Neuronal stem cell (in vitro differentiated cells): ENCODE measurements at regions not wholly inside any gene's neighbourhood (a gene's known extent, or its start where the extent isn't known, plus 50 kb on each side); places are given as distances from the start of the nearest gene placed in this dataset.

ENCODE experiments used
- DNase-seq: peaks from one replicate; pipeline ENCODE4 v3.0.0-alpha.2; 2013; ENCODE audit warnings: low spot score
- H2AFZ ChIP-seq: one replicate; pipeline ENCODE4 v1.6.1; 2013; ENCODE audit warnings: mild to moderate bottlenecking, low read length, inconsistent platforms
- H2AK5ac ChIP-seq: 2 replicates; pipeline ENCODE4 v1.6.1; 2013; ENCODE audit warnings: low read depth, mild to moderate bottlenecking, inconsistent platforms, low read length, moderate library complexity, mixed read lengths
- H2BK120ac ChIP-seq: 2 replicates; pipeline ENCODE4 v1.6.1; 2013; ENCODE audit warnings: low read depth, mild to moderate bottlenecking, inconsistent platforms, low read length, moderate library complexity, mixed read lengths
- H2BK12ac ChIP-seq: one replicate; pipeline ENCODE4 v1.6.1; 2013; ENCODE audit warnings: low read length, inconsistent platforms
- H2BK15ac ChIP-seq: 2 replicates; pipeline ENCODE4 v1.6.1; 2013; ENCODE audit warnings: mild to moderate bottlenecking, low read length, inconsistent platforms, mixed read lengths
- H2BK5ac ChIP-seq: one replicate; pipeline ENCODE4 v1.6.1; 2013; ENCODE audit warnings: inconsistent platforms, mild to moderate bottlenecking, low read length, moderate library complexity
- H3K14ac ChIP-seq: one replicate; pipeline ENCODE4 v1.6.1; 2013; ENCODE audit warnings: low read length, inconsistent platforms
- H3K18ac ChIP-seq: 2 replicates; pipeline ENCODE4 v1.6.1; 2013; ENCODE audit warnings: low read length, inconsistent platforms
- H3K23ac ChIP-seq: 2 replicates; pipeline ENCODE4 v1.6.1; 2013; ENCODE audit warnings: low read depth, mild to moderate bottlenecking, mixed read lengths, low read length, inconsistent platforms; ENCODE audit not compliant: poor library complexity
- H3K27ac ChIP-seq: replicated peaks from 3 replicates; pipeline ENCODE4 v1.5.1; 2013; ENCODE audit warnings: low read length, inconsistent platforms
- H3K27me3 ChIP-seq, 3 experiments: 2 replicates each; pipeline ENCODE4 v1.6.1; 2013; ENCODE audit warnings: low read length in 3 of 3, mild to moderate bottlenecking in 2 of 3, inconsistent platforms in 1 of 3, low read depth in 1 of 3, mixed read lengths in 1 of 3, moderate library complexity in 1 of 3; ENCODE audit not compliant: control insufficient read depth in 3 of 3, insufficient read depth in 3 of 3
- H3K36me3 ChIP-seq, 2 donors: replicated peaks in 1 of 2; 2 replicates each; pipeline ENCODE4 v1.6.1; 2013; ENCODE audit warnings: low read length in 2 of 2; ENCODE audit not compliant: control insufficient read depth in 2 of 2, insufficient read depth in 2 of 2
- H3K4ac ChIP-seq: 2 replicates; pipeline ENCODE4 v1.6.1; 2013; ENCODE audit warnings: inconsistent platforms, mild to moderate bottlenecking, low read length, moderate library complexity
- H3K4me1 ChIP-seq, 2 donors: 1 replicate in 1 of 2; 2 replicates in 1 of 2; pipeline ENCODE4 v1.6.1; 2013; ENCODE audit warnings: low read length in 2 of 2, low read depth in 1 of 2; ENCODE audit not compliant: control insufficient read depth in 2 of 2, insufficient read depth in 1 of 2
- H3K4me2 ChIP-seq: one replicate; pipeline ENCODE4 v1.6.1; 2013; ENCODE audit warnings: mild to moderate bottlenecking, low read length, inconsistent platforms; ENCODE audit not compliant: insufficient read depth, poor library complexity, severe bottlenecking
- H3K4me3 ChIP-seq, 2 donors: 2 replicates each; pipeline ENCODE4 v1.5.1; 2013; ENCODE audit warnings: low read length in 2 of 2, mild to moderate bottlenecking in 2 of 2, inconsistent platforms in 1 of 2, moderate library complexity in 1 of 2
- H3K79me1 ChIP-seq: one replicate; pipeline ENCODE4 v1.6.1; 2013; ENCODE audit warnings: low read depth, mild to moderate bottlenecking, inconsistent platforms, low read length, moderate library complexity
- H3K9ac ChIP-seq: one replicate; pipeline ENCODE4 v1.6.1; 2013; ENCODE audit warnings: mild to moderate bottlenecking, low read depth, low read length, inconsistent platforms; ENCODE audit not compliant: poor library complexity
- H3K9me3 ChIP-seq, 2 donors: replicated peaks in 1 of 2; 2 replicates each; pipeline versions ENCODE3 to v1.6.1; 2013; ENCODE audit warnings: low read length in 2 of 2, mild to moderate bottlenecking in 2 of 2, inconsistent platforms in 1 of 2, low read depth in 1 of 2, mixed read lengths in 1 of 2, moderate library complexity in 1 of 2; ENCODE audit not compliant: control insufficient read depth in 2 of 2, insufficient read depth in 1 of 2
- H4K8ac ChIP-seq: one replicate; pipeline ENCODE4 v1.6.1; 2013; ENCODE audit warnings: low read depth, mild to moderate bottlenecking, inconsistent platforms, low read length, moderate library complexity
- H4K91ac ChIP-seq: one replicate; pipeline ENCODE4 v1.6.1; 2013; ENCODE audit warnings: low read length, low read depth, mild to moderate bottlenecking, inconsistent platforms; ENCODE audit not compliant: poor library complexity
- WGBS, 2 donors: extraction: QIAGEN DNeasy Blood & Tissue Kit; methylation state at CpG; one replicate each; pipeline ENCODE4 v1.1.7; 2013; ENCODE audit warnings: missing lambda C conversion rate in 2 of 2, mixed read lengths in 1 of 2; ENCODE audit not compliant: insufficient read length in 2 of 2, insufficient replicate concordance in 1 of 2; ENCODE audit errors: extremely low coverage in 2 of 2; 5-methylcytosine and 5-hydroxymethylcytosine counted together

- Histone ChIP-seq H3K9me3 (no peaks in the 10 kb centered on the region), H3K23ac (no peak overlapping the region), H3K27ac (no peak overlapping the region), H3K4me2 (no peak overlapping the region), H3K9ac (no peak overlapping the region), H3K4me3 (no peak overlapping the region), H3K14ac (no peak overlapping the region), H2BK15ac (no peak overlapping the region), H3K4ac (no peak overlapping the region), H2AK5ac (no peak overlapping the region), H3K4me1 (no peaks in the 10 kb centered on the region), H4K8ac (no peak overlapping the region), H2AFZ (no peak overlapping the region), H3K36me3 (no peaks in the 10 kb centered on the region), H4K91ac (no peak overlapping the region), H2BK5ac (no peak overlapping the region), H3K18ac (no peak overlapping the region), H2BK12ac (no peak overlapping the region), H3K27me3 (no peaks in the 10 kb centered on the region), H3K79me1 (no peaks in the 10 kb centered on the region), H2BK120ac (no peak overlapping the region)
- WGBS, 2 donors: no CpG with 5 or more reads among the region's 3 CpGs
- DNase-seq: no peak
Observed at GRCh38 chr13:84050536-84050935, 168.3 kb upstream of the SLITRK1 start.

DNA sequence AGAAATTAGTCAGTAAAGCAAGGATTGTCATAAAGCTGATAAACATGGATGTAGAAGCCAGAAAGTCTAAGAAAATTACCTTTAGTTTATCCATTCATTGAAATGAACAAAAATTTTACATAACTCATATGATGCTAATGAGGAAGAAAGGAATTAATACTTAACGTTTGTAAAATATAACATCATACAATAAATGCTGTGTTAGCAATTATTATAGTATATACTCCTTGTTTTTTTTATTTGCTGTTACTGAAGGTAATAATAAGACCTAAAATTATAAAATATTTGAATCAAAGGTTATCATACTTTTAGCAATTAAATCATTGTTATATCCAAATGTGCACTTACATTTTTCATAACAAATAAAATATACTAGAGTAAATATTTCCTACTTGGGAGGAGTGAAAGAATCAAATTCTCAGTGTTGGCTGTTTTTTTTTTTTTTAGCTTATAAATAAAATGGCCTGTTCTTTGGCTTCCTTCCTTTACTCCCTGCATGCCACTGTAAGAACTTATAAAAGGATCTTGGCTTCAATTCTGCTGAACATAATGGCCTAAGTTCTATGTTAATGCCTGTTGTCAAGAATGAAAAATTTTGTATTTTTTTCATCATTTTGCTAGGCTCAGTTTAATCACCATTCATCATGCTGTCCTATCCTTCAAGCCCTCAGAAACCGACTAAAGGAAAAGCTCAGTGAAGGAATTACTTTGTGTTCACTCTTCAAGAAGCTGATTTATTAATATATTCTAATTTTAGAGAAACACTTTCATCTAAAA, 167.4 kb upstream of the SLITRK1 start:
- H4K8ac ChIP-seq: no peak overlapping the region
- H3K23ac ChIP-seq: no peak overlapping the region
- H3K4me3 ChIP-seq: no peak overlapping the region
- H2AK5ac ChIP-seq: no peak overlapping the region
- no peak for DNase-seq
- no peak overlapping the region for H3K14ac ChIP-seq
- H2AFZ ChIP-seq: no peak overlapping the region
- no peaks in the 10 kb centered on the region for H3K4me1 ChIP-seq
- H3K79me1 ChIP-seq: no peaks in the 10 kb centered on the region
- no peaks in the 10 kb centered on the region for H3K36me3 ChIP-seq
- H4K91ac ChIP-seq: no peak overlapping the region
- no peaks in the 10 kb centered on the region for H3K9me3 ChIP-seq
- no peak overlapping the region for H2BK12ac ChIP-seq
- H3K27me3 ChIP-seq: no peaks in the 10 kb centered on the region
- no peak overlapping the region for H2BK120ac ChIP-seq
- H2BK15ac ChIP-seq: no peak overlapping the region
- no peak overlapping the region for H2BK5ac ChIP-seq
- H3K4me2 ChIP-seq: no peak overlapping the region
- H3K4ac ChIP-seq: no peak overlapping the region
- no peak overlapping the region for H3K9ac ChIP-seq
- no peak overlapping the region for H3K18ac ChIP-seq
- WGBS, 2 donors: no CpG with 5 or more reads among the region's 2 CpGs
- no peak overlapping the region for H3K27ac ChIP-seq

GRCh38 chr13:84044805-84045204, 162.5 kb upstream of the SLITRK1 start:
- Histone ChIP-seq H4K91ac (no peak overlapping the region), H3K4me3 (no peak overlapping the region), H3K4me2 (no peak overlapping the region), H3K27ac (no peak overlapping the region), H2BK12ac (no peak overlapping the region), H2BK120ac (no peak overlapping the region), H2BK5ac (no peak overlapping the region), H3K36me3 (no peaks in the 10 kb centered on the region), H2AK5ac (no peak overlapping the region), H4K8ac (no peak overlapping the region), H3K23ac (no peak overlapping the region), H2AFZ (no peak overlapping the region), H3K4ac (no peak overlapping the region), H3K18ac (no peak overlapping the region), H3K14ac (no peak overlapping the region), H2BK15ac (no peak overlapping the region), H3K9me3 (no peaks in the 10 kb centered on the region), H3K27me3 (no peaks in the 10 kb centered on the region), H3K4me1 (no peaks in the 10 kb centered on the region), H3K79me1 (no peaks in the 10 kb centered on the region), H3K9ac (no peak overlapping the region)
- no peak for DNase-seq
- WGBS, 2 donors: no CpG with 5 or more reads among the region's 2 CpGs

GRCh38 chr13:84038001-84038400, 155.7 kb upstream of the SLITRK1 start:
- Histone ChIP-seq H3K4me2 (no peak overlapping the region), H3K4me3 (no peak overlapping the region), H4K8ac (no peak overlapping the region), H3K36me3 (no peaks in the 10 kb centered on the region), H3K14ac (no peak overlapping the region), H2BK12ac (no peak overlapping the region), H2BK120ac (no peak overlapping the region), H3K4ac (no peak overlapping the region), H2AFZ (peak overlapping the region; percentile 70), H3K9ac (no peak overlapping the region), H4K91ac (no peak overlapping the region), H3K18ac (no peak overlapping the region), H2AK5ac (no peak overlapping the region), H3K79me1 (no peaks in the 10 kb centered on the region), H3K4me1 (peaks cover 1 to 13% of the 10 kb centered on the region in 2 donors), H3K23ac (no peak overlapping the region), H2BK15ac (no peak overlapping the region), H3K9me3 (no peaks in the 10 kb centered on the region), H2BK5ac (no peak overlapping the region), H3K27ac (no peak overlapping the region), H3K27me3 (no peaks in the 10 kb centered on the region)
- no peak for DNase-seq
- no CpG with 5 or more reads among the region's 1 CpG for WGBS, 2 donors
